ENCODE measurements at regions not wholly inside any gene's neighbourhood (a gene's known extent, or its start where the extent isn't known, plus 50 kb on each side); places are given as distances from the start of the nearest gene placed in this dataset.

DNA sequence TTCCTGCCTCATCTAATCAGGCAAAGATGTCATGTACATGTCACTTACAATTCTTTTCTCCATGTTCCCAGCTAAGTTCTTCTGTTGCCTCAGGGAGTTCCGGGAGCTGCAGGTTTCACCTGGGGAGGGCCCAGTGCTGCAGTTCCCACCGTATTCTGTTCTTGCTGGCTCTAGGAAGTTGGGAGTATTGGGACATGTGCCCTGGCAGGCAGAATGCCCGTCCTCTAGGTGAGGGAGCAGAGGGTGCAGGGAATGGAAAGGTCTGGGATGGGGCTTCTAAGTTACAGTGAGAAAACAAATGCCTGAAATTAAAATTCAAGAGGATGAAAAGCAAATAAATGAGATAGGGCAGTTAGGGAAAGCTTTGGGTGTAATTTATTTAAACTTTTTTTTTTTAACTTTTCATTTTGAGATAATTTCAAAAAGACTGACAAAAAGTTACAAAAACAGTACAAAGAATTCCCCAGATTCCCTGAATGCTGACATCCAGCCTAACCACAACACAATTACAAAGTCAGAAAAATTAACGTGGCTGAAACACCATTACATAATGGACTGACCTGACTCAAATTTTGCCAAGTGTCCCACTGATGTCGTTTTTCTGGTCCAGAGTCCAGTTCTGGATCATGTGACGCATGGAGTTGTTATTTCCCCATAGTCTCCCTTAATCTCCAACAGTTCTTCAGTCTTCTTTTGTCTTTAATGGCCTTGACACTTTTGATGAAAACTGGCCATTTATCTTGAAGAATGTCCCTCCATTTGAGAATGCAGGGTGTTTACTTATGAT lies 187.2 kb upstream of the MYL2 start:
- Histone ChIP-seq H3K4me3 (no peak overlapping the region), H3K36me3 (no peaks in the 10 kb centered on the region), H3K4me1 (no peaks in the 10 kb centered on the region), H3K27me3 (peaks cover 11% of the 10 kb centered on the region), H3K27ac (no peak overlapping the region), H3K9me3 (no peaks in the 10 kb centered on the region)
- intact Hi-C loops (cut with DNase I), result no loop called here
- DNase-seq (no peak), ATAC-seq (no peak)
- TF ChIP-seq, protein P1, sequence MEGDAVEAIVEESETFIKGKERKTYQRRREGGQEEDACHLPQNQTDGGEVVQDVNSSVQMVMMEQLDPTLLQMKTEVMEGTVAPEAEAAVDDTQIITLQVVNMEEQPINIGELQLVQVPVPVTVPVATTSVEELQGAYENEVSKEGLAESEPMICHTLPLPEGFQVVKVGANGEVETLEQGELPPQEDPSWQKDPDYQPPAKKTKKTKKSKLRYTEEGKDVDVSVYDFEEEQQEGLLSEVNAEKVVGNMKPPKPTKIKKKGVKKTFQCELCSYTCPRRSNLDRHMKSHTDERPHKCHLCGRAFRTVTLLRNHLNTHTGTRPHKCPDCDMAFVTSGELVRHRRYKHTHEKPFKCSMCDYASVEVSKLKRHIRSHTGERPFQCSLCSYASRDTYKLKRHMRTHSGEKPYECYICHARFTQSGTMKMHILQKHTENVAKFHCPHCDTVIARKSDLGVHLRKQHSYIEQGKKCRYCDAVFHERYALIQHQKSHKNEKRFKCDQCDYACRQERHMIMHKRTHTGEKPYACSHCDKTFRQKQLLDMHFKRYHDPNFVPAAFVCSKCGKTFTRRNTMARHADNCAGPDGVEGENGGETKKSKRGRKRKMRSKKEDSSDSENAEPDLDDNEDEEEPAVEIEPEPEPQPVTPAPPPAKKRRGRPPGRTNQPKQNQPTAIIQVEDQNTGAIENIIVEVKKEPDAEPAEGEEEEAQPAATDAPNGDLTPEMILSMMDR (IDR thresholded peaks at IDR 0.05), result no peak

DNA sequence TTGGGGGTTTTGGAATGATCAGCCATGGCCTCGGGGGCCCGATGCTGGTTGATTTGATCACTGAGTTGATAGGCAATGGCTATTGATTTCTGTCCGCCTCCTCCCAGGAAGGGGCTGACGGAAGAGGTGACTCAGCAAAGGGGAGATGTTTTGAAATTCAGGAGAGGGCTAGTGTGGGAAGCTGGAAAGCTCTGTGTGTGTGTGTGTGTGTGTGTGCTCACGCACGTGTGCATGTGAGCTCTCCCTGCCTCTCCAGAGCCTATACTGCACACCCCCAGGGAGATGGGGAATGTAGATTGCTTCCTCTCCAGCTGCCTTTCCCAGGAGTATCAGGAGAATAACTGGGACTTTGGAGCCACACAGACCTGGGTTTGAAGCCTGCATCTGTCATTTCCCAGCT lies 184.9 kb upstream of the MYL2 start:
- TF ChIP-seq, protein P1 (IDR thresholded peaks at IDR 0.05), result no peak
- H3K27me3 ChIP-seq, result peaks cover 11% of the 10 kb centered on the region
- ATAC-seq (no peak), DNase-seq (no peak)
- no peaks in the 10 kb centered on the region for H3K36me3 ChIP-seq
- no peaks in the 10 kb centered on the region for H3K9me3 ChIP-seq
- H3K4me3 ChIP-seq, result no peak overlapping the region
- no peak overlapping the region for H3K27ac ChIP-seq
- H3K4me1 ChIP-seq, result no peaks in the 10 kb centered on the region
- intact Hi-C loops (cut with DNase I), result no loop called here

DNA sequence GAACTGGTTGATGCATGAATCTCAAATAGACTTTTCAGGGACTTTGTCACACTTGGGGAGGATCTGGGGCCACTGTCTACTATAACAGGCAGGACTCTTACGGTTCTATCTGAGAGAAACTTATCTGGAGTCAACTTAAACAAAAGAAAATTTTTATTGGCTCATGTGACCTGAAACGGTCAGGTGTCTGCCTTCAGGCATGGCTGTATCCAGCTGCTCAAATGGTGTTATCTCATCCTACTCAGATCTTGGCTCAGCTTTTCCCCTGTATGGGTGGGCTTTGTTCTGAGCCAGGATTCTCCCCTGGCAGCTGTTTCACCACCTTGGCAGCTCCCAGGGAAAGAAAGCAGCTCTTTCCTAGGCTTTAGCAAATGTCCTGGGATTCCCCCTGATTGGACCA lies 183.2 kb upstream of the MYL2 start:
- H3K27ac ChIP-seq, result no peak overlapping the region
- H3K4me3 ChIP-seq, result no peak overlapping the region
- H3K27me3 ChIP-seq, result peaks cover 17% of the 10 kb centered on the region
- intact Hi-C loops (cut with DNase I), result no loop called here
- no peaks in the 10 kb centered on the region for H3K9me3 ChIP-seq
- TF ChIP-seq, protein P1 (IDR thresholded peaks at IDR 0.05), result no peak
- no peaks in the 10 kb centered on the region for H3K36me3 ChIP-seq
- H3K4me1 ChIP-seq, result no peaks in the 10 kb centered on the region
- ATAC-seq (no peak), DNase-seq (no peak)

DNA sequence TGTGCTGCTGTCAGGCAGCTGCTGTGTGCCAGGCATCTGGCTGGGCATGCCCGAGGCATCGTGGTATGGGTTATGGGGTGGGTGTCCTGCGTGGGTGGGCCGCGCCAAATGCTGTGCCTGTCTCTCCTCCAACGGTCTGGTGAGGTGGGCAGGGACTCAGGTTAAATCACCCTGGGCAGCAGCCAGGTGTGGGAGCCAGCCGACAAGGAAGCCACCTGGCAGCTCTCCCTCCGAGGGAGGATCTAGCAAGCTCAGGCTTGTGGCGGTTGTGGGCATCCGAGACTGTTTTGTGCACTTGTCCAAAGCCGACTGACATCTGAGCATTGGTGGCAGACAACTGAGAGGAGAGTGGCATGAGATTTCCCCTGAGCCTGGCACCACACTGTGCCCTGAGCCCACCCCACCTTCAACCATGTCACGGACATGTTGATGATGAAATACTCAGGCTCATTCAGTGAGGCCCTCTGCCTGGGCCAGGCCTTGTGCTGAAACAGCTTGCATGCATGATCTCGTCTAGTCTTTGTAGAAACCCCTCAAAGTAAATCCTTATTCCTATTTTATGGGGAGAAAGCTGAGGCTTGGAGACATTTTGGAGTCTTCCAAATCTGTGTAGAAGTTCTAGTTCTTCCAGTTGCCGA lies 181.8 kb upstream of the MYL2 start:
- H3K36me3 ChIP-seq, result no peaks in the 10 kb centered on the region
- ATAC-seq (no peak), DNase-seq (no peak)
- no peaks in the 10 kb centered on the region for H3K9me3 ChIP-seq
- H3K27ac ChIP-seq, result no peak overlapping the region
- H3K4me3 ChIP-seq, result no peak overlapping the region
- intact Hi-C loops (cut with DNase I), result no loop called here
- no peaks in the 10 kb centered on the region for H3K4me1 ChIP-seq
- TF ChIP-seq, protein P1 (IDR thresholded peaks at IDR 0.05), result no peak
- peaks cover 17% of the 10 kb centered on the region for H3K27me3 ChIP-seq

DNA sequence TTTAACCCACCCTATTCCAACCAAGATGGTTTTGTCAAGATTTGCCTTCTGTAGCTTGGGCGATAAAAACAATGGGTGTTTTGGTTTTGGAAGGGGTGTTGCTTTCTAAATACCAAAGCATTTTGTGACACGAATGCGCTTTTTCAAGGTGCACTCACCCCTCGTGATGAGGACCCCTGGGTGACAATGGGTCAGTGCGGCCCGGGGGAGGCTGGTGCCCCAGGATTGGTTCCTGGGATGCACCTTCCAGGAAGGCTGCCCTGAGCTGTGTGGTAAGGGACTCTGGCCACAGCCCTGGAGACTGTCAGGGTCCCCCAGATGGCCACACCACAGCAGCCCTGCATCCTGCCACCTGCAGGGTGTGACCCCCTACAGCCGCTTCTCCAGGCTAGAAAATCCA lies 180.6 kb upstream of the MYL2 start:
- ATAC-seq (no peak), DNase-seq (no peak)
- Histone ChIP-seq H3K36me3 (no peaks in the 10 kb centered on the region), H3K4me3 (no peak overlapping the region), H3K27me3 (peaks cover 22% of the 10 kb centered on the region), H3K9me3 (no peaks in the 10 kb centered on the region), H3K27ac (no peak overlapping the region), H3K4me1 (no peaks in the 10 kb centered on the region)
- TF ChIP-seq, protein P1 (IDR thresholded peaks at IDR 0.05), result no peak
- intact Hi-C loops (cut with DNase I), result no loop called here

Measured in upper lobe of right lung (tissue), 1 donor.